ENCODE measurements at regions not wholly inside any gene's neighbourhood (a gene's known extent, or its start where the extent isn't known, plus 50 kb on each side); places are given as distances from the start of the nearest gene placed in this dataset.
"Not testable (repeated sequence)": the region's sequence is repeated elsewhere in the genome, so short reads cannot be mapped to it uniquely, and the experiment has no call there.

DNA sequence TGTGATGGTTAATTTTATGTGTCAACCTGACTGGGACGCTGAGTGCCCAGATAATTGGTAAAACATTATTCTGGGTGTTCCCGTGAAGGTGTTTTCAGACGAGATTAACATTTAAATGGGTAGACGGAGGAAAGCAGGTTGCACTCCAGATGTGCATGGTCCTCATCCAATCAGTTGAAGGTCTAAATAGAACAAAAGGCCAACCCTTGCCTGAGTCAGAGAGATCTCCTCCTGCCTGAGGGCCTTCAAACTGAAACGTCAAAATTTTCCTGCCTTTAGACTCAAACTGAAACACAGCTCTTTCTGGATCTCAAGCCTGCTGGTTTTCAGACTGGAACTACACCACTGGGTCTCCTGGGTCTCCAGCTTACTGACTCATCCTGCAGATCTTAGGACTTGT lies 73.5 kb downstream of the NPIPA8 start:
- intact Hi-C loops (cut with DNase I); DNase-seq (ENCODE audit: low spot score): not testable (repeated sequence)

DNA sequence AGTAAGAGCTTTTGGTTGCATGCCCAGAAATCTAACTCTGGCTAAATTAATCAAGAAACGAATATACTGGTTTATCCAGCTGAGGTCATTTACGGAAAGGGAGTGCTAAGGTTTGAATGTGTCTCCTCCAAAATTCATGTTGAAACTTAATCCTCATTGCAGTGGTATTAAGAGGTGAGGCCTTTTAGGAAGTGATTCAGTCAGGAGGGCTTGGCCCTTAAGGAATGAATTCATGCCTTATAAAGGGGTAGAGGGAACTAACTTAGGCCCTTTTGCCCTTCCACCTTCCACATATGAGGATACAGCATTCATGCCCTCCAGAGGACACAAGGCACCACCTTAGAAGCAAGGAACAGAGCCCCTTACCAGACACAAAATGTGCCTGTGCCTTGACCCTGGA lies 74.7 kb downstream of the NPIPA8 start:
- DNase-seq (ENCODE audit: low spot score); intact Hi-C loops (cut with DNase I): not testable (repeated sequence)

DNA sequence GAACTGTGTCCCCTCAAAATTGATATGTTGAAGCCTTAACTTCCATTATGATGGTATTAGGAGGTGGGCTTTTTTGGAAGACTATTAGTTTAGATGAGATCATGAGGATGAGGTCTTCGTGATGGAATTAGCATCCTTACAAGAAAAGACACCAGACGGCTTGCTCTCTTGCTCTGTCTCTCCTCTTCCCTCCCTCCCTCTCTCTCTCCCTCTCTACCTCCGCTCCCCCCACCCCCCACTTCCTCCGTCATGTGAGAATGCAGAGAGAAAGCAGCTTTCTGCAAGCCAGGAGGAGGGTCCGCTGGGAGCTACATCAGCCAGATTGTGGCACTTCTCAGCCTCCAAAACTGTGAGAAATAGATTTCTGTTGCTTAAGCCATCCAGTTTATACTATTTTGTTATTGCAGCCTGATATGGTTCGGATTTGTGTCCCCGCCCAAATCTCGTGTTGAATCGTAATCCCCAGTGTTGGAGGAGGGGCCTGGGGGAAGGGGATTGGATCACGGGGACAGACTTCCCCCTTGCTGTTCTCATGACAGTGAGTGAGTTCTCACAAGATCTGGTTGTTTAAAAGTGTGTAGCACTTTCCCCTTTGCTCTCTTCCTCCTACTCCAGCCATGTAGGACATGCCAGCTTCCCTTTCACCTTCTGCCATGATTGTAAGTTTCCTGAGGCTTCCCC lies 76.9 kb downstream of the NPIPA8 start:
- intact Hi-C loops (cut with DNase I); DNase-seq (ENCODE audit: low spot score): not testable (repeated sequence)

- DNase-seq (ENCODE audit: low spot score); intact Hi-C loops (cut with DNase I): not testable (repeated sequence)
These were observed 83.6 kb downstream of the NPIPA8 start for GRCh38 chr16:18252943-18253342.

GRCh38 chr16:18230505-18230904 lies 106.0 kb downstream of the NPIPA8 start:
- DNase-seq (ENCODE audit: low spot score); intact Hi-C loops (cut with DNase I): not testable (repeated sequence)

- DNase-seq (ENCODE audit: low spot score); intact Hi-C loops (cut with DNase I): not testable (repeated sequence)
These were observed 114.2 kb downstream of the NPIPA8 start for GRCh38 chr16:18222054-18223009.

DNA sequence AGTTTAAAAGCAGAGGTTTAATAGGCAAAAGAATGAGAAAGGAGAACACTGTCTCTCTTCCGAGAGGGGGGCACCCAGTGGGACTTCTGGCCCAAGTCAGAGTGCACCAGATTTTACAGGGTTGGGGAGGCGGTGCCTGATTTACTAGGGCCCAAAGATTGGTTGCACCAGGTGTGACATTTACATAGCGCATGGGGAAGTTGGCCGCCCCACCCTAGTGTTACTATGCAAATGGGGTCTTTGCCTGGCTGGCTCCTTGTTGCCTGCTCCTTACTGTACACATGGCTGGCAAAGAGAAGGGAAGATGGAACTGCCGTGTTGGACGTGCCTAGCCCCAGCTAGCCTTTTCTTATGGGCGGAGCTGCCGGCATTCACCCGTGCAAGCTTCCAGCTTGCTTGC lies 118.8 kb downstream of the NPIPA8 start:
- intact Hi-C loops (cut with DNase I): not testable (repeated sequence)

DNA sequence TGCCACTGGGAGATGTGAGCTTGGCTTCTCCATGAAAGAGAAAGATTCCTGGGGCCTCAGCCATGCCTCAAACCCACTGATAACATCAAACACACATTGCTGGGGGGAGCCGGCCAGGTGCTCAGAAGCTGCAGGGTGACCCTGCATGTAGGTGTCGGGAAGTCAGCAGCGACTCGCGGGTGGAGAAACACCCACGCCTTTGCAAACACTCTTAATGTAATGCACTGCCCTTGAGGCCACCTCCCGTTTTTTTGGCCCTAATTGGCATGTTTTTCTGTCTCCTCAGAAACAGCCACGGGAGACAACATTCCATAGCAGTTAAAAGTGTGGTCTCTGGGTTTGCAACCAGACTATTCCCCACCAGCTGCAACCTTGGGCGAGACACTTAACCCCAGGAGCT lies 119.7 kb downstream of the NPIPA8 start:
- intact Hi-C loops (cut with DNase I); DNase-seq (ENCODE audit: low spot score): not testable (repeated sequence)

More for the DNA sequence above, 118.8 kb downstream of the NPIPA8 start:
- DNase-seq (ENCODE audit: low spot score): not testable (repeated sequence)

DNA sequence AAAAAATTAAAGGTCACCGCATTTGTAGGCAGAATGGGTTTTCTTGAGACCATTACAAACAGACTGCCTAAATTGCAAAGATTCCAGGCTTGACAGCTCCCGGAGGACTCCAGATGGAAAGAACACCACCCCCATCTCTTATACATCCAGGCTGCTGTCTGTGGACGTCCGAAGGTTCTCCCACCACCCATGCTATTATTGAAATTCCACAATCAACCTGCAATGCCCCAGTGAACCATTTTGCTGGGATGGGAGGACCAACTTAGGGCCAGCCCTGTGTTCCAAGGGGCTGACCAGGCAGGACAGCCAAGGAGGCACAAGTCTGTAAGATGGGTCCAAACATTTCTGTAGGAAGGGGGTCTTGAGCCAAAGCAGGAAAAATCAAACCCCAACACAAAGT lies 122.7 kb downstream of the NPIPA8 start:
- intact Hi-C loops (cut with DNase I); DNase-seq (ENCODE audit: low spot score): not testable (repeated sequence)

DNA sequence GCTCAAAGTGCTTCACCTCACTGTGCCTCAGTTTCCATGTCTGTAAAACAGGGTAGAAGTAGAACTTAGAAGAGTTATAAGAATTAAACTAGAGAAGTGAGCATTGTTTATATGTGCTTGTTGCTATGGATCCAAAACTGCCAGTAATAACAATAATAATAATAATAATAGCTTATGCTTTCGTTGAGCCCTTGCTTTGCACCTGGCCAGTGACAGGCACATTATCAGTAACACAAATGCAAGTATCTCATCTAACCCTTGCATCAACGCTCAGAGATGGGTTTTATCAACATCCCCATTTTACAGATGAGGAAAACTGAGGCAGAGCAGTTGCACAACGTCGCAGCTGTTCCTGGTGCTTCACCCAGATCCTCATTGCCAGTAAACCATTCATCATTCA lies 125.0 kb downstream of the NPIPA8 start:
- intact Hi-C loops (cut with DNase I); DNase-seq (ENCODE audit: low spot score): not testable (repeated sequence)

GRCh38 chr16:18204786-18205185 lies 131.8 kb downstream of the NPIPA8 start:
- DNase-seq (ENCODE audit: low spot score); intact Hi-C loops (cut with DNase I): not testable (repeated sequence)

DNA sequence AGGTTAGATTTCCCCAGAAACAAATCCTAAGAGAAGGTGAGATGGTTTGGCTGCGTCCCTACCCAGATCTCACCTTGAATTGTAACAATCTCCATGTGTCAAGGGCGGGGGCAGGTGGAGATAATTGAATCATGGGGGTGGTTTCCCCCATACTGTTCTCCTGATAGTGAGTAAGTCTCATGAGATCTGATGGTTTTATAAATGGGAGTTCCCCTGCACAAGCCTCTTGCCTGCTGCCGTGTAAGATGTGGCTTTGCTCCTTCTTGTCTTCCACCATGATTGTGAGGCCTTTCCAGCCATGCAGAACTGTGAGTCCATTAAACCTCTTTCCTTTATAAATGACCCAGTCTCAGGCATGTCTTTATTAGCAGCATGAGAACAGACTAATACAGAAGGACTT lies 132.2 kb downstream of the NPIPA8 start:
- intact Hi-C loops (cut with DNase I): not testable (repeated sequence)

GRCh38 chr16:18201511-18201910 lies 135.0 kb downstream of the NPIPA8 start:
- intact Hi-C loops (cut with DNase I); DNase-seq (ENCODE audit: low spot score): not testable (repeated sequence)

More for the DNA sequence above, 132.2 kb downstream of the NPIPA8 start:
- not testable (repeated sequence) for DNase-seq (ENCODE audit: low spot score)

DNA sequence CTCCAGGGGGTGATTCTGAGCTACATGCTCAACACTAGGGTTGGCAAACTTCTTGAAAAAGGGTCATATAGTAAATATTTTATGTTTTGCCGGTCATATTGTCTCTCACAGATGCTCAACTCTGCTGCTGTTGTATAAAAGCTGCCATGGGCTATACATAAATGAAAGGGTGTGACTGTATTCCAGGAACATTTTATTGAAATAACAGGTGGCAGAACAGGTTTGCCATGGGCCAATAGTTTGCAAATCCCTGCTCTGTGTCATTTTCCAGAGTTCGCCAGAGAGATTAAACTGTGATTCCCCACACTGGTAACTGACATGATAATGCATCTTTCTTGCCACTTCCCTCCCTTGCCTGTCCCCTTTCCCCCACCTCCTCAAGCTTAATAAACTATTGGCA lies 144.1 kb downstream of the NPIPA8 start:
- intact Hi-C loops (cut with DNase I); DNase-seq (ENCODE audit: low spot score): not testable (repeated sequence)

DNA sequence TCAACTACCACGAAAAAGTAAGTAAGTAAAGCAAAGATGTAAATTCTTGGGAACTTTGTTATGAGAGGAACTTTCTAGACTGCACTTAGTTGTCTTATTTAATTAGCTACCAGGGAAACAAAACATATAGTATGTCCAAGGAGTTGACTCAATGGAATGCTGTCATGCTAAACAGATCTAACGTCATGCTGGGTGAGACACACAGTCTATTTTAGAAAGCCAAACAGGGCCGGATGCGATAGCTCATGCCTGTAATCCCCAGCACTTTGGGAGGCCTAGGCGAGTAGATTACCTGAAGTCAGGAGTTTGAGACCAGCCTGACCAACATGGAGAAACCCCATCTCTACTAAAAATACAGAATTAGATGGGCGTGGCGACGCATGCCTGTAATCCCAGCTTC lies 146.4 kb downstream of the NPIPA8 start:
- intact Hi-C loops (cut with DNase I); DNase-seq (ENCODE audit: low spot score): not testable (repeated sequence)

DNA sequence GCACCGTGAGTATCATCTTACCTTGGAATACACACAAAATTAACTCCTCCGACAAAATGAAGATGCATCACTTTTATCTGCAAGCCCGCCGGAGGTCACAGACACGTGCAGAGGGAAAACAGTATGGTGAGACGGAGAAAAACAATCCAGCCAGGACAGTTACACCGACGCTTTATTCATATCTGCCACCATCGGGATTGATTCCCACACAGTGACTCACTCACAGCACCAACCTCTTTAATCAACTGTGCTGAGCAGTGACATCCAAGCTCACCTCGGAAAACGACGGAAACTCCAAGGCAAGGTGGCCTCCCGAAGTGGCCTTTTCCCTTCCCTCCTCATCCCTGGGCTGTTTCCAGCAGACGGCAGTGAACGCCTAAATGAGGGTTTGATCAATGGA lies 151.8 kb downstream of the NPIPA8 start:
- intact Hi-C loops (cut with DNase I); DNase-seq (ENCODE audit: low spot score): not testable (repeated sequence)

GRCh38 chr16:18181028-18181427 lies 155.5 kb downstream of the NPIPA8 start:
- intact Hi-C loops (cut with DNase I): not testable (repeated sequence)

DNA sequence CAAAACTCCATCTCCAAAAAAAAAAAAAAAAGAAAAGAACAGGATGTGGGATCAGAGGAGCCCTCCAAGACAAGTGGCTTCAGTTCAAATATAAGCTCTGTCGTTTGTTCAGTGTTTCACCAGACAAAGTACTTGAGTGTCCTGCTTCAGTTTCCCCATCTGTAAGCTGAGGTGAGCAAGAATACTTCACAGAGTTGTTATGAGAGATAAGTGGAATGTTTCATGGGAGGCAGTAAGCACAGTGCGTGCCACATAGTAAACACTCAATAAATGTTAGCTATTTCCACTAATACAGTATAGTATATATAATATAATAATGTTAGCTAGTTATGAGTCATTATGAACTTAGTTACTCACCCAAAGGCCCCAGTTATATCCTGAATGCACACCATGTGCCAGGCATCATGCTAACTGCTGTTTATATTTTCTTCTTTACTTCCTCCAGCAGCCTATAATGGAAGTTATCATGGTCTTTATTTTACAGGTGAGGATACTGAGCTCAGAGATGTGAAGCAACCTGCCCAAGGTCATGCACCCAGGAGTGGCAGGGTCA lies 162.5 kb downstream of the NPIPA8 start:
- intact Hi-C loops (cut with DNase I): not testable (repeated sequence)

More at GRCh38 chr16:18181028-18181427, 155.5 kb downstream of the NPIPA8 start:
- not testable (repeated sequence) for DNase-seq (ENCODE audit: low spot score)

GRCh38 chr16:18162293-18162692 lies 174.2 kb downstream of the NPIPA8 start:
- DNase-seq (ENCODE audit: low spot score); intact Hi-C loops (cut with DNase I): not testable (repeated sequence)

More for the DNA sequence above, 162.5 kb downstream of the NPIPA8 start:
- not testable (repeated sequence) for DNase-seq (ENCODE audit: low spot score)

GRCh38 chr16:18161224-18161623 lies 175.3 kb downstream of the NPIPA8 start:
- DNase-seq (ENCODE audit: low spot score); intact Hi-C loops (cut with DNase I): not testable (repeated sequence)

Measured in posterior vena cava (tissue), 2 donors.